HG03442 (cell line): ENCODE measurements at regions not wholly inside any gene's neighbourhood (a gene's known extent, or its start where the extent isn't known, plus 50 kb on each side); places are given as distances from the start of the nearest gene placed in this dataset.
"Not testable (repeated sequence)": the region's sequence is repeated elsewhere in the genome, so short reads cannot be mapped to it uniquely, and the experiment has no call there.

Source experiments
- ATAC-seq: cut with Tn5 transposase; IDR thresholded peaks from one replicate; pipeline ENCODE4 v1.9.1; 2021; ENCODE audit warnings: mild to moderate bottlenecking, moderate library complexity; ENCODE audit not compliant: unreplicated experiment

DNA sequence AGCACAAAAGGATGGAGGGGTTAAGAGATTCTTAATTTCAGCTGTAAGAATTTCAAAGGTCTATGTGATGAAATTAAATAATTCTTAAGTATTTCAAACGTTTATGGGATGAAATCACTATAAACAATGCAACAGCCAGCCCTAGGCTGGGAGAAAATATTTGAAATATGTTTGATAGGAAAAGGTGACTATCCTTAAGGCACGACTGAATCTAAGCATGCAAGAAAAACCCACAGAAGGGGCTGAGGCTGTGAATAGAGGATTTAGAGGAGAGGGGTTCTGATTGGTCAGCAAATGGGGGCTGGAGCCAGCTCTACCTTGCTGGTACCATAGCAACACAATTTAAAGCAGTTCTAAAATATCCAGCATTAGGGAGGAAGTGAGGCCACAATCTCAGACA is 220.8 kb upstream of the ATP10A start:
- ATAC-seq, result no peak

DNA sequence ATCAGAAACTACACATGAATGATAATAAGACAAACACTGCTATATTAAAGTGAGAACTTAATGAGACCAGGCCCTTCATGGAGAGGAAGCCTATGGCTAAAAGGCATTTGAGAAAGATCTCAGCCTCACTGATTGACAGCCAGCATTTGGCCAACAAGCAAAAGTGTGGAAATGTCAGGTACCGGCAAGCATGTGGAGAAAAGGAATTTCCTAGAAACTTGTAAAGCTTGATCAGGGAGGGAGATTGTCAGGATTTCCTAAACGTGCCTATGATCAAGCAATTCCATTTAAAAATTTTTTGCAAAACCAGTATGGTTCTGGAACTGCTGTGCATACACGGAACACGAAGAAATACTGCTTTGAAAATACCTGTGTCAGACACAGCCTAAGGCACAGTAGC is 220.3 kb upstream of the ATP10A start:
- ATAC-seq, result no peak

DNA sequence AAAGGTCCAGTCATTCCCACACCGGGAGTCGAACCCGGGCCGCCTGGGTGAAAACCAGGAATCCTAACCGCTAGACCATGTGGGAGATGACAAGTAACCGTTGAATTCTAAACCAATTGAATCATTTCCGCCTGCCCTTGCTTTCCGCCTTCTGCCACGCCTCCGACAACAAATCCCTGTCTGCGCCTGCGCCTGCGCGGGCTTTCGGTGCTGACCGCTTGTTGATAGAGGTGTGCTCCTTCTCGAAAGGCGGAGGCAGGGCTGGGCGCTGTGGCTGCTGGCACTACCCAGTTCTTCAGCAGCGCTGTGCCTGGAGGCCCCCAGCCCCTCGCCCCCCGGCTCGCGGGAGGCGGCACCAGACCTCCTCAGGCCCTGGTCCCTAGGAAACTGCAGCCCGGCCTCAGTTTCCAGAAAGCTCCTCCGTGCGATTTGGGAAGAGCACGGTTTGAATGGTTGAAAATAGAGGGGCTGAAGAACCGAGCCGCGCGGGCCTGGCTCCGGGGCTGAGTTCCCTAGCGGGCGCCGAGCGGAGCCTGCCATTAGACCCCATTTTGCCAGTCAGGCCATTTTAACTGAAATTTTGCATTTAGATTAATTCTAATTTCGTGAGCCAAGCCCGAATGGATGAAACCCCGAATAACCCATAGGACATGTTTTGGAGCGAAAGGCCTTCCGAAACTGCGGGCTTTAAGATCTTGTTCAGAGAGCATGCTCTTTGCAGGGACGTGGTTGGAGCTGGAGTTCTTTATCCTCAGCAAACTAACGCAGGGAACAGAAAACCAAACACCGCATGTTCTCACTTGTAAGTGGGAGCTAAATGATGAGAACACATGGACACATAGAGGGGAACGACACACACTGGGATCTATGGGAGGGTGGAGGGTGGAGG is 219.3 kb upstream of the ATP10A start:
- ATAC-seq, result peak; percentile 94

DNA sequence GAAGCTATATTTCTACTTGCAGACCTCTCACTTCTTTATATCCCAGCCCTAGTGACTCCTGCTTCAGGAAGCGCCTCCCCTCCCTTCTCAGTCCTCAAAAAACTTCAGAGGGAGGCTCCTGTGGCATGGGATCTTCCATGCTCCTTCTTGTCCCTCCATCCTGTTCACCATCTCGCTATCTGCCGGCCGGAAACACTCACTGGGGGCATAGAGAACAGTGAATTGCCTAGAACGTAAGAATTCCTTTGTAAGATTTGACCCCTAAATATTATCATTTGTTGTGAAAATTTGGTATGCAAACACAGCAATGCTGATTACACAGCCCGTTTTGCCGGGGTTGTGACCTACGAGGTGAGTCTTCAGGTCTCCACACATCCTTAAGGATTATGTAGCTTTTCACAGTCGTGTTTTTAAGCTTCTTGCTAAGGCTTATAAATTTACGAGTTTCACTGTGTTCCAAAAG is 218.7 kb upstream of the ATP10A start:
- no peak for ATAC-seq

DNA sequence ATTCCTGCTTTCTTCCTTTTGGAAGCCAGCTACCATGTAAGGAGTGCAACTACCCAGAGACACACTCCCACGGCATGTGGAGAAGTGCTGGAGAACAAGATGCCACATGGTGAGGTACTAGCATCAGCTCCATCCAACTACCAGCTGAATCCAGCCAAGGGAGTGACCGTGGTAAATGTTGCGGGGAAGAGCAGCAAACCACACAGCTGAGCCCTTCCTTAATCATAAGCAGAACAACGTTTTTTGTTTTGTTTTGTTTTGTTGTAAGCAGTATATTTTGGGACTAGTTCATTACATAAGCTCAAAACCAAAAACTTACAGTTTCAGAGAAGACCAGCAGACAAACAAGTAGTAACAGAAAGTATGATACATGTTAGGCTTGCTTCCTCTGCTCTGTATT is 212.6 kb upstream of the ATP10A start:
- ATAC-seq, result no peak

DNA sequence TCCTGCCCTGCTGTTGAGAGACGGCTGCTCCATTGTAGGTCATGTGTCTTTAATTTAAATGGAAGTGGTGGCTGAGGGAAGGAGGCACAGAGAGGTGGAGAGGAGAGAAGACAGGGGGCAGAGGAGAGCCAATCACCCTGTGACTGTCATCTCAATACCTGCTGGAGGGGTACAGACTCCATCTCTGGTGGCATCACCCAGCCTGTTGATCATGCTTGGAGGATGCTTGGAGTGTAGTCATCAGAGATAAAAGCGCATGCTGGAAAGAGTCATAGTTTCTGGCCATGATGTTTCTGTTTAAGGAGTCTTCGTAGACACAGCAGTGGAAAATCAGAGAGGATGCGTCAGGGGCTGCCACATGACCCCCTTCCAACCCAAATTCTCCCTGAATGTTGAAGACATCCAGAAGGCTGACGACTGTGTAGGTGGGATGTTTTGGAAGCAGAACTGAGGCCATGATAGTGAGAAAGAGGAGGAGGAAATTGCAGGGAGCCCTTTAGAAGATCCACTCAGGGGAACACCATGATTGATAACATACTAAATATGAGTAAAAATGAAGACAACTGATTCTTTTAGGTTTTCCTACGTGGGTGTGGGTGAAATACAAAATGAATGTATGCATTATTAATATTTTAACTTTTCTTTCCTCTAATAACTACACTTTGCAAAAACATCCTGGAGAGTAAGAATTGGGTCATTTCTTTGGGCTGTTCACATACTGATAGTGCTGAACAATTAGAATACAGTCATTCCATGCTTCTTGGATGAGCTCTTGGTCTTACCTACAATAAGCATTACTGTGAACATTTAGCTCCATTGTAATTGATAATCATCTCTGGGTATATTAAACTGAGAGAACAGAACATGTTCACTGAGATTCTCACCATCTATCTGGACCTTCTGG is 210.6 kb upstream of the ATP10A start:
- ATAC-seq, result no peak

DNA sequence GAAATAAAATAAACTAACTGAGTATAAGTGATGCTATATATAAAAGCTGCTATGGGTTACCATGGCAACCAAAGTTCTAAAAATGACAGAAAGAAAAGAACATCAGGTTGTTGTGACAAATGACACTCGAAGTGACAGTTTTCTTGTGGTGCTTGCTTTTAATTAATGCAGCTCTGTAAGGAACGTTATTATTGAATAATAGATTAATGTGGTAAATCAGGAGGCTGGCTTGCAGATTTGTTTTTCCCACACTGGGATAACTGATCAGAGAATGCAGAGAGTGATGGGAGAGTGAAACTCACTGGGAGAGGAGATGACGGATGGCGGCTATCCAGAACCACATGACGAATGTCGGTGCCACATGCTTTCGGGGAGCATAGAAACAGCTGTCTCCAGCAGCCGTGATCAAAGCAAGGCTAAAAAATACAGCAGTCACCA is 207.0 kb upstream of the ATP10A start:
- no peak for ATAC-seq

DNA sequence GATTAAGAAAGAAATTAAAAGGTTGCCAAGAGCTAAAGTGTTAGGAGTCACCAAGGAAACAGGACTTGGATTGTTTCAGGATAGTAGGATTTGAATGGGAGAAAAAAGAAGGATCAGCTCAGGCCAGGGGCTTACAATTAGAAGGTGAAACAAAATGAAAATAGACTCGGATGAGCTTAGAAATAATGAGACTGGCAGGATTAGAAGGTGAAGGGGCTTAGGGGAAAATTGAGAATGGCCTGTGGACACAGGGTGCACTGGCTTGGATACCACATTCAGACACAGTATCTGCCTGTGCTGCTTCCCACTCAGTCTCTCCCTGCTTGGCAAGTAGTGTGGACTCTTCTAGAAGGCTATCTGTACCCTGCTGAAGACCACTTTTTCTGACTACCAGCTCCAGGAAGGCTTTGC is 206.1 kb upstream of the ATP10A start:
- no peak for ATAC-seq

DNA sequence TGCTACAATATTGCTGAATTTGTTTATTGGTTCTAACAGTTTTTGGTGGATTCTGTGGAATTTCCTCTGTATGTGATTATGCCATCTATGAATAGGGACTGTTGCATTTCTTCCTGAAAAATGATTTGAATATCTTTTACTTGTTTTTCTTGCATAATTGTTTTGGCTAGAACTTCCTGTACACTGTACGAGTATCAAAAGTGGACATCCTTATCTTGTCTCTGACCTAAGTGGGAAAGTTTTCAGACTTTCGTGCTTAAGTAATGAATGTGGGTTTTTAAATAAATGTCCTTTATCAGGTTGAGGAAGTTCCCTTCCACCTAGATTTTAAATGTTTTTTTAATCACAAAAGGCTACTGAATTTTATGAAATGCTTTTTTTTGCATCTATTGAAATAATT is 203.8 kb upstream of the ATP10A start:
- ATAC-seq, result no peak

DNA sequence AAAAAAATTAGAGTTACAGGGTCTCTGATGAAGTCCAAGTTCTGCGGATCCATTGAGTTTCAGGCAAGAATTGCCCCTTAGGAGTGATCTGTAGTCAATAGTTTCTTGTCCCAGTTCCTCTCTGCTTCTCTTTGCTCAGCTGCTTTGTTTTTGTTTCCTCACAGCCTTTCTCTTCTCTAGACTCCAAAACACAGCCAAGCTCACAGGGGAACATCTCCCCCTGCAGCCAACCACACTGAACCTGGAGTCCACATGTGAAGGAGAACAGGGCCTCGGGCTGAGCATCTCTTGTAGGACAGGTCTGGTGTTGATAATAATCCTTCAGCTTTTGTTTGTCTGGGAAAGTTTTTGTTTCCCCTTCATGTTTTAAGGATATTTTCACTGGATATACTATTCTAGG is 202.6 kb upstream of the ATP10A start:
- ATAC-seq, result no peak

DNA sequence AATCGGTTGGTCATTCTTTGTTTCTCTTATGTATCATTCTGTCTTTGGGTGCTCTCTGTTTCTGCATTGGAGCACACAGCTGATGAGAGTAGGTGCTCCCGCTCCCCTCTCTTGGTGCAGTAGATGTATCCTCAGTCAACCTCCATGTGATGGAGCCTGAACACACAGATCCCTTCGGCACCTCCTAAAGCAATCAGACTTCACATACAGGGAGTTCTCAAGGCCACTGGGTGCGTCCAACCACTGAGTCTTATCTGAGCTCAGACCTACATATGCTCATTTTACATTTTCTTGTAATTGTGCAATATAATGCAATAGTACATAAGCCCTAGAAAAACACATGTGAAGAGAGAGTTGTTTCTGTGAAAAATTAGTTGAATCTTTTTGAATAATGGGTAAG is 198.1 kb upstream of the ATP10A start:
- ATAC-seq, result no peak

DNA sequence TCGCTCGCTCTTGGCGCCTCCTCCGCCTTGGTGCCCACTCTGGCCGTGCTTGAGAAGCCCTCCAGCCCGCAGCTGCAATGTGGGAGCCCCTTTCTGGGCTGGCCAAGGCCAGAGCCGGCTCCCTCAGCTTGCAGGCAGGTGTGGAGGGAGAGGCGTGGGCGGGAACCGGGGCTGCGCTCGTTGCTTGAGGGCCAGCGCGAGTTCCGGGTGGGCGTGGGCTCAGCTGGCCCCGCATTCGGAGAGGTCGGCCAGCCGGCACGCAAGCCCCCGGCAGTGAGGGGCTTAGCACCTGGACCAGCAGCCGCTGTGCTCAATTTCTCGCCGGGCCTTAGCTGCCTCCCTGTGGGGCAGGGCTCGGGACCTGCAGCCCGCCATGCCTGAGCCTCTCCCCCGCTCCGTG is 193.6 kb upstream of the ATP10A start:
- not testable (repeated sequence) for ATAC-seq

DNA sequence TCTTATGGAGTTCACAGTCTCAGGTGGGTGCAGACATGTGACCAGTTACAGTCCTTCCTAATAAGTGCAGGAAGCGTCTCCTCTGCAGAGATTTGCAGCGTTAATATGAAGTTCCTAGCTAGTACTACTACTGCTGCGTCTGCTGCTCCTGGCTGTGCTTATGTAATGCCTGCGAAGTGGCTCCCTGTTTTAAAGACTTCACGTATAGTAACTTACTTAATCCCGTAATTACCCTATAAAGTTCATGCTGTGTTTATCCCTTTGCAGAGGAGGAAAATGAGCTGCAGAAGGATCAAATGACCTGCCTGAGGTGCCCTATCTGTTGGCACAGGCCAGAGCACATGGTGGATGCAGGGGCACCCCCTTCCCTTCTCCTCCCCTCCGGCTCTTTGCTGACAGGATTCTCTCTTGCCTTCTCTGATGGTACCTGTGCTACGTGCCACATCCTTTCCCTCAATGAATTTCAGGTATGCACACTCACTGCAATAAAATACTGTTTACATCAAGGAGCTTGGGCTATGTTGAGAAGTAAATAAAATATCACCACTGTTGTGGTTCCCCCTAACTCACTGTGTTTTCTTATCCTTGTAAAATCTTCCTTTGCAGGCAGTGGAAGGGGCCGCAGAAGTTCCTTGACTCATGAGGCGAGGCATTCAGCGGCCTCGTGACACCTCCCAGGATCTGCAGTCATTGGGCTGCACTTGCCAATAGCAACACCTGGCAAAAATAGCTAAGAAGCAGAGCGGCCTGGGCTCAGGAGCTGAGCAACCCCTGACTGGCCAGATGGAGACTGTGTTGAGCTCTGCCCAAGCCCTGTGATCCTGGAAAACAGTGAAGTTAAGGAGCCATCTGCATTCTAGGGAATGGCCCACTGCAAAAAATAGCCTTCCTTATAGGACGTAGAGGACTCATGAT is 188.9 kb upstream of the ATP10A start:
- ATAC-seq, result no peak

DNA sequence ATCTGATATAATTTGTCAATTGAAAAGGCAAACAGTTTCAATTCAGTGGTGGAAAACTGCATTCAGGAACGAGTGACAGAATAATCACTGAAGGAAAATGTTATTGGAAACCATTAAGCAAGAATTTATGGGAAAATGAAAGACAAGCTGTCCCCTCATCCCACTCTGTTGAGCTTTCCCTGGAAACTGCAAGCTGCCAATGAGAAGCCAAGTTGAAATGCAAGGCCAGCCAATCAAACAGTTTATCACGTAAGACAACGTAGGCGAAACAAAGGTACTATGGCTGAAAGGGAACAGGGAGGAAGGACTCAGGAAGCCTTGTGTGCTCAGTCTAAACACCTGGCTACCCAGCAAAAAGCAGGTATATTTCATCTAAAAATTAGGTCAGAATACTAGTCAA is 187.9 kb upstream of the ATP10A start:
- ATAC-seq, result no peak

DNA sequence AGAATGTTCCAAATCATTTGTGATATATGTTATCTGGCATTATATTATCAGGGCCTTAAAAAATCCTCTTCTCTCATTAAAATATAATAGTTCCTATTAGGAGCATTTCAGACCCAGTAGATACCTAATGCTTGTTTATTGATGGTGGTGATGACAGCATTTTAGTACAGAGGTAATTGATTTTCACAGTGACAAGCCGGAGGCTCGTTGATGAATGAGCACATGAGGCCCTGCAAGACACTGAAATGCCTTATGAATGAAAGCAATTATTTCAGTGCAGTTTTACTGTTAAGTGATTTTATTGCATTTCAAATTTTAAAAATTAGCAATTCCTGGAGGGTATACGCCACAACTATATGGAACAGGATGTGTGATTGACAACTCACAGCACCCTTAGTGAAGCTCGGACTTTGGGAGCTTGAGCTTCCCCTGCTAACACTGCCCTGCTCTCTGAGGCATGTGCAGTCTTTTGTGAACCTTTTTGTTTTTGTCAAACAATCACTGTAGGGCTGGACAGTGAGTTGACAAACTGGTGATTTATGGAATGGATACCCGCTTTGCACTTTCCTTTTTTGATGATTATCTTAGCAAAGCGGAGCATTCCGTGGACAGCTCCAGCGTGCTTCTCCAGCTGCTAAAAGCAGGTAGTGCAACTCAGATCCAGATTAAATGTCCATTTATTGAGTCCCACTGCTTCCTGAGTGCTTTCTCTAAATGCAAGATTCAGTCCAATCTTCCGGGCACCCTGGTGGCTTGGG is 187.0 kb upstream of the ATP10A start:
- no peak for ATAC-seq

DNA sequence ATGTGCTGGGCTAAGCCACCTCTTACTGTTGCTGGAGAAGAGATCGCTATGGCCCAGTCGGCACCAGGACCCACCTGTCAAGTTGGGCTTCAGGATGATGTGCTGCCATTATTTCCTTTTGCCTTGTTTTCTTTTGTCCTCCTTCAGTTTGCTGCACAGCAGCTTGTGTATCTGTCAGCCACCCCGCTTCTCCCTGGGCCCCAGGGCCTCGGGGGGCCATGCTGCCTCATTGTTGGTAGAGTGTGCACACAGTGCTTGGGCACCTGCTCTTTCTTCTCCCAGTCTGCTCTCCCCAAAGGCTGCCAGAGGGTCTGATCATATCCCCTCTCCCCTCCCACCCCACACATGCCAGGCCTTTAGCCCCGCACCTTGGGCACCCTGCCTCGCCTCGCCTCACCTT is 185.5 kb upstream of the ATP10A start:
- ATAC-seq, result no peak

DNA sequence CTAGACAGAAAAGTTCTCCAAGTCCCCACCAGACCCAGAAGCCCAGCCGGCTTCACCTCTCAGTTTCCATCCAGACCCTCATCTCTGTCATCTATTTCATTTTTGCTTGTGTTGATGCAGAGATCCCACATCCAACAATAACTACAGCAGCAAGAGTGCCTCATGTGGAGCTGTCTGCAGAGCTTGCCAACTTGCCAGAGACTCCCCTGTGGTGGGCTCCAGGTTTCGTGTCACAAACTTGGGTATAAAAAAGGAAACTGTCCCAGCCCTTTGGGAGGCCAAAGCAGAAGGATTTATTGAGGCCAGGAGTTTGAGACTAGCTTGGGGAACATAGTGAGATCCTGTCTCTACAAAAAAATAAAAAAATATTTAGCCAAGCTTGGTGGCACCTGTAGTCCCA is 182.4 kb upstream of the ATP10A start:
- no peak for ATAC-seq

DNA sequence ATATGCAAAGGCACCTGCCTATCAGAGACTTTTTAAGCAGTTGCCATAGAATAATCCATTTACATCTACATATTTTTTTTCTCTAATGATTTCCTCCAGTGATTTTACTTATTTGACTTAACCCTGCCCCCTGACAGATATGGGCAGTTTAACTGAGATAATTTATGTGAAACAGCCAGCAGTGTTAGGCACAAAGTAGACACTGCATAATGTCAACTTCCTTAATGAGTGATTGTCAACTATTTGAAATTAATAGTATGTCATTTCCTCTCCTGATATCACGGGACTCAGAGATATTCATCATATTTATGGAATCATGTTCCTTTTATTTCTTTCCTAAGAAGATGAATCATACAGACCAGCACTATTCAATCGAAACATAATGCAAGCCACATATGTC is 179.9 kb upstream of the ATP10A start:
- ATAC-seq, result no peak

DNA sequence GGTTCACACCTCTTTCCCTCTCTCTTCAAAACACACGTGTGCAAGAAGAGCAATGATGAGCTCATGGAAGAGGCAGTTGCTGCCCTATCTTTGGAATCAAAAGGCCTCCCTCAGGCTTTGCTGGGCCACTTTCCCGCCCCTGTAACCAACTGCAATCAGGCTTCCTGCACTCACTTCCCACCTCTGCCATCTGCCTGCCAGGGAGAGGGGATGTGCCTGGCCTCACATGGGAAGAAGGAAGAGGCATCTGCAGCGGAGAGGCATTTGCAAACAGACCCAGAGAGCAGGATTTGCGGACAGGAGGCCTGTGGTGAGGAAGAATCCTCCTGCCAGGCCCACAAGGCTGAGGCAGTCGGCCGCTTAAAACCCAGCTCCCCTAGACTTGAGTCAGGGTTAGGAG is 175.6 kb upstream of the ATP10A start:
- no peak for ATAC-seq

DNA sequence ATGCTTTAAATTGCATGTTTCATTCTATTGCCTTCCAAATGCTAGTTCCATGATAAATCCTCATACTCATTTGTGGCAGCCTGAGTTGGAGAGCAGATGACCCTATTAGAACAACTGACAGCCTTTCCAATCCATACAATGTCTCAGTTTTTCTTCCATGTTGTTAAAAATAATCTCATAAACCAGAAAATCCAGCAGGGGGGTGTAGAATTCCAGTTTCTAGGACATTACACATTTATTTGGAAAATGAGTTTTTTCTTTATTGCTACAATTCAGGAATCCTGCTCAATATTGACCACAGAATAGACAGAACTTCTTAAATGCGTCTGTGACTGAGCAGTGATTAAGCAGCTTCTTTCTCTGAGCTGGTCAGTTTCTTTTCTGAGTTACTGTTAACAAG is 174.2 kb upstream of the ATP10A start:
- no peak for ATAC-seq
